ENCODE measurements at regions not wholly inside any gene's neighbourhood (a gene's known extent, or its start where the extent isn't known, plus 50 kb on each side); places are given as distances from the start of the nearest gene placed in this dataset.

- DNase-seq, result no peak
Measured at GRCh38 chr3:31357451-31357850, 175.3 kb upstream of the STT3B start.

- DNase-seq, result no peak
Measured at GRCh38 chr3:31358473-31359070, 174.2 kb upstream of the STT3B start.

GRCh38 chr3:31361371-31362273 lies 171.1 kb upstream of the STT3B start:
- DNase-seq, result no peak

- no peak for DNase-seq
Measured at GRCh38 chr3:31364188-31364587, 168.5 kb upstream of the STT3B start.

GRCh38 chr3:31364711-31365110 lies 168.0 kb upstream of the STT3B start:
- DNase-seq, result no peak

- DNase-seq, result peak; percentile 7
Measured at GRCh38 chr3:31367518-31367917, 165.2 kb upstream of the STT3B start.

GRCh38 chr3:31369637-31370379 lies 162.9 kb upstream of the STT3B start:
- no peak for DNase-seq

GRCh38 chr3:31370380-31370666 lies 162.4 kb upstream of the STT3B start:
- no peak for DNase-seq

GRCh38 chr3:31370681-31371080 lies 162.0 kb upstream of the STT3B start:
- no peak for DNase-seq

GRCh38 chr3:31371484-31372177 lies 161.1 kb upstream of the STT3B start:
- no peak for DNase-seq

GRCh38 chr3:31373681-31374080 lies 159.0 kb upstream of the STT3B start:
- peak; percentile 35 for DNase-seq

GRCh38 chr3:31377045-31377642 lies 155.6 kb upstream of the STT3B start:
- DNase-seq, result no peak

- no peak for DNase-seq
Measured at GRCh38 chr3:31378231-31378630, 154.5 kb upstream of the STT3B start.

GRCh38 chr3:31379598-31379997 lies 153.1 kb upstream of the STT3B start:
- no peak for DNase-seq

GRCh38 chr3:31382856-31383255 lies 149.9 kb upstream of the STT3B start:
- no peak for DNase-seq

GRCh38 chr3:31384117-31384516 lies 148.6 kb upstream of the STT3B start:
- DNase-seq, result no peak

- DNase-seq, result no peak
Measured at GRCh38 chr3:31389939-31390338, 142.8 kb upstream of the STT3B start.

GRCh38 chr3:31390466-31390865 lies 142.3 kb upstream of the STT3B start:
- no peak for DNase-seq

- DNase-seq, result peak; percentile 62
Measured at GRCh38 chr3:31391150-31391549, 141.6 kb upstream of the STT3B start.

GRCh38 chr3:31392568-31392967 lies 140.2 kb upstream of the STT3B start:
- no peak for DNase-seq

- DNase-seq, result no peak
Measured at GRCh38 chr3:31399271-31399670, 133.5 kb upstream of the STT3B start.

- DNase-seq, result no peak
Measured at GRCh38 chr3:31402117-31402516, 130.6 kb upstream of the STT3B start.

- no peak for DNase-seq
Measured at GRCh38 chr3:31403197-31403596, 129.5 kb upstream of the STT3B start.
